UCSD-AML1 (cell line): ENCODE measurements at regions not wholly inside any gene's neighbourhood (a gene's known extent, or its start where the extent isn't known, plus 50 kb on each side); places are given as distances from the start of the nearest gene placed in this dataset.

Experiments used
- DNase-seq: peaks from one replicate; lab custom pipeline; 2025; ENCODE audit not compliant: unreplicated experiment; lab: John Stamatoyannopoulos, UW

DNA sequence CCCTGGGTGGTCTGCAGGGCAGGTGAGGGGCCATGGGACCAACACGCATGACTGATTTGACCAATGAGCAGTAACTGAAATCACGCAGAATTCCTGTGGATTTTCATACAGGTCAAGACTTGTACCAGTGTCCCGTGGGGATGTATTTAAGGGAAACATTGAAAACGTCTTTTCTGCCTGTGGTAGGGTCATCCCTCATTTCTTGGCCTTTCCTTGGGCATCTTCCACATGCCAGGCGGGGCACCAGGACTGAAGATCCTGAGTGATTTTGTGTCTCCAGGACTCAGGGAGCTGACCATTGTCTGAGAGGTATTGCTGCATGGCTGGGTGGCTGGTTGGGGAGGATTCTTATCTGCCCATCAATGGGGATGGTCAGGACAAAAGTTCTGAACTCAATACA lies 289.0 kb downstream of the GLRX3 start:
- DNase-seq, result no peak

- DNase-seq, result no peak
Measured at GRCh38 chr10:130425881-130426435, 289.8 kb downstream of the GLRX3 start.

- no peak for DNase-seq
Measured at GRCh38 chr10:130427216-130427722, 291.1 kb downstream of the GLRX3 start.

- no peak for DNase-seq
Measured at GRCh38 chr10:130428936-130429335, 292.7 kb downstream of the GLRX3 start.

GRCh38 chr10:130429809-130430208 lies 293.6 kb downstream of the GLRX3 start:
- DNase-seq, result no peak

GRCh38 chr10:130430291-130430690 lies 294.1 kb downstream of the GLRX3 start:
- no peak for DNase-seq

- DNase-seq, result no peak
Measured at GRCh38 chr10:130430852-130431704, 294.9 kb downstream of the GLRX3 start.

GRCh38 chr10:130432271-130432670 lies 296.1 kb downstream of the GLRX3 start:
- no peak for DNase-seq

DNA sequence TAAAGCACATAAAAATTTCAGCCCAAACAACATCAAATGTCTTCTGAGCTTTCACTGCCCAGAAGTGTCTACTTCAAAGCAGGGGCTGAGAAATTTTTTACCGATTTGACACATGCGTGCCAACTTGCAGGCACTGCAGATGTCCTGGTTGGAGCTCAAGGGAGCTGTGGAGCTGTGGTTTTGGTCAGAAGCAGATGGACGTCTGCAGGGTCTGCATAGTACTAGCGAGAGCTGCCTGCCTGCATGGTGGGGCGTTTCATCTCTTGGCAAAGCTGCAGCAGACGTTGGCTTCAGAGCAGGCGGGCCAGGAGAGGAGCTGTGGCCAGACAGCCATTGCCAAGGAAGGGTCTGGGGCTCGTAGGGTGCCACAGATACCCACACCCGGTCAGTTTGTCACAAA lies 296.7 kb downstream of the GLRX3 start:
- no peak for DNase-seq

DNA sequence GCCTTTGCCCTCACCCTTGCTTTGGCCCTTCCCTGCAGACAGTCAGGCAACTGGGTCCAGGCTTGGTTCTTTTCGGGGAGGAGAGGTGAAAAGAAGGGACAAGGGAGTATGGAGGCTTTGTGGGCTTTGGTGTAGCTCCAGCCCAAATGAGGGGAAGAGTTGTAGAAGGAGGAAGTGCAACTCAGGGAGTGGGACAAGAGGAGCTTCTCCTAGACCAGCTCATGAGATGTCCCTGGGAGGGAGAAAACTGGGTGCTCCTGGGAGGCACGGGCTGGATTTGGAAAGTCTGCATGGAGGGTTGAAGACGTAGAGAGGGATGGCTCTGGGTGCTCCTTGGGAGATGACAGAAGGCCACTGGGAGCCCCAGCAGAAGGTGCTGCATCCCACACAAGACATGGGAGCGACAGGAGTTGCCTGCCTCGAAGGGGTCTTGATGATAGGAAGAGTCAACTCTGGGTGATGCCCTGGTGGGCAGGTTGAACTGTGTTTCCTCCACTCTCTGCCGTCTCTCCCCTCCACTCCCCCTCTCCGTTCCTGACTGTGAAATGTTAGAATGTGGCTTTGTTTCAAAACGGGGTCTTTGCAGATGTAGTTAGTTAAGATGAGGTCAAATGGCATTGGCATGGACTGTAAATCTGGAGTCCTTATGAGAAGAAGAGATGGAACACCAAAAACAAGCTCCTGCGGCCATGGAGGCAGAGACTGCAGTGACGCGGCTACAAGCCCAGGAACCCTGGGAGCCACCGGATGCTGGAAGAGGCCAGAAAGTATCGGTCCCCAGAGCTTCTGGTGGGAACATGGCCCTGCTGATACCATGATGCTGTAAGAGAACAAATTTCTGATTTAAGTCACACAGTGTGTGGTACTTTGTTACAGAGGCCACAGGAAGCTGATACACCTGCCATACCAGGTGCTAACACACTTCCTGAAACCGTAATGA lies 298.5 kb downstream of the GLRX3 start:
- DNase-seq, result no peak

DNA sequence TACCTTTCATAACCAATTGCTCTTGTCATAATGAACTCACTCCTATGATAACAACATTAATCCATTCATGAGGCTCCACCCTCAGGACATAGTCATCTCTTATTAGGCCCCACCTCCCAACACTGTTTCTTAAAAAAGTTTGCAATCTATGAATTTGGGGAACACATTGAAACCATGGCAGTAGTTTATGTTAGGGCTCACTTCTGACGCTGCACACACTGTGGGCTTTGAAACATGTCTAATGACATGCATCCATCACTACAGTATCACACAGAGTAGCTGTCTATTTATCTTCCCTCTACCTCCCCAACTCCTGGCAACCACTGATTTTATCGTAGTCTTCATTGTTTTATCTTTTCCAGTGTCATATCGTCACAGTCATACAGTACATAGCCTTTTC lies 299.8 kb downstream of the GLRX3 start:
- no peak for DNase-seq

DNA sequence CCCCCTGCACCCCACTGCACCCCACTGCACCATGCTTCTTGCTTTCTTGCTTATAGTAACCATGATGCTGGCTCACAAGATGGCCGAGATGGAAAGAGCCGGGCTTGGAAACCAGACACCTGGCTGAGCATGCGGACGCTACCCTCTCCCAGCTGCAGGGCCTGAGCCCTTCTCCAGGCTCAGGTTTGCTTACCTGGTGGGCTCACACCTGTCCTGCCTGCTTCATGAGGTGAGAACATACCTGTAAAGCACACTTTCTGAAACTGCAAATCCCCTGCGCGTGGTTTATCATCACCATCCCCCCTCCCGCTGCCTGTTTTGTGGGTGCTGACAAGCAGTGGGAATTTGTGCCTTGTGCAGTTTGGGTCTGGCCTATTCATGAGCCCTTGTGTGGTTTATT lies 302.7 kb downstream of the GLRX3 start:
- DNase-seq, result no peak

- DNase-seq, result no peak
Measured at GRCh38 chr10:130439766-130440165, 303.6 kb downstream of the GLRX3 start.

GRCh38 chr10:130440494-130440893 lies 304.3 kb downstream of the GLRX3 start:
- no peak for DNase-seq

- DNase-seq, result no peak
Measured at GRCh38 chr10:130440971-130441370, 304.8 kb downstream of the GLRX3 start.

- no peak for DNase-seq
Measured at GRCh38 chr10:130443066-130443465, 306.9 kb downstream of the GLRX3 start.

DNA sequence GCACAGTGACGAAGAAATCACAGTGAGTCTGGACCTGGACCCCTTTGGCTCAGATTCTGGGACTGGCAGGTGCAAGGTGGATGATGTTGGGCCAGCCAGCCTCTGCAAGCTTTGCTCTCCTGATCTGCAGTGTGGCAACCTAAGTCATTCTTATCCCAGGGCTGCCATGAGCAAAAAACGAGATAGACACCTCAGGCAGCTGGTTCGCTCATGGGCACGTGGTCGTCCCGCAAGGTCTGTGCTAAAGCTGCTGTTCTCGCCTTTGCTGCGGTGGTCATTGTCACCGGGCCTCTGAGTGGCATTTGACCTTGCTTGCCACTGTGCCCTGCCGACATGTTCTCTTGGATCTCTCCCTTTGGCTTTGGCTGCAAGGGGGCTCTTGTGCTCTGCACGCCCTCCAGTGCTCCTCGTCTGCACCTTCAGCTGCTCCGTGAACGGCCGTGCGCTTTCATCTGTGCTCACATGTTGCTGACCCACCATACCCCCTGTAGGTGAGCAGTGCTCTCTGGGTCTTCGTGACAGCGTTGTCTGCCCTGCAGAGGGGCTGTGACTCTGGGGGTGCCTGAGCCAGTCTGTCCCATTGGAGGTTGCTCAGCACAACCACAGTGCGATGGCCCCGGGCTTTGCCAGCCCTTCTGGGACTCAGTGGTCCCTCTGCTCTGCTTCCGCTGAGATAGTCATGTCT lies 317.0 kb downstream of the GLRX3 start:
- no peak for DNase-seq

- DNase-seq, result no peak
Measured at GRCh38 chr10:130453721-130454542, 317.7 kb downstream of the GLRX3 start.

DNA sequence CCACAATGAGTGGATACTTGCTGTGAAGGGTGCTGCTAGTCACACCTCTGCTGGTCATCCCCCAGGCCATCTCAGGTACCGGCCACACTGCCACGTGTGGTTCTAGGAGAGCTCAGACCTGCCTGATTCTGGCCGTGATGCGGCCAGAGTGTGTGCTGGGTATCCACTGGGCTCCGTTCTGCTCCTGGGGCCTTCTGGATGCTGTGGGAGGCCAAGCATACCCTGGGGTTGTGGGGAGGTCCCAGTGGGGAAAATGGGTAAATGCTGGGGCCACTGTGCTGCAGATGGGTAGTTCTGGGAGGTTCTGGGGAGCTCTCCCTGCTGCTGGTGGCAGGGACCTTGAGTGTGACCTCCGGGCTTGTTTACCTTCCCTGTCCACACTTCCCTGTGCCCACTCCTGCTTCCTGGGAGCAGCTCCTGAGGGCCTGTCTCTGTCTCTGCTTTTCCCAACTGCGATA lies 318.4 kb downstream of the GLRX3 start:
- DNase-seq, result no peak
